Prostate gland (tissue), 2 donors: ENCODE measurements at regions not wholly inside any gene's neighbourhood (a gene's known extent, or its start where the extent isn't known, plus 50 kb on each side); places are given as distances from the start of the nearest gene placed in this dataset.

Source experiments
- DNase-seq: peaks from one replicate; pipeline ENCODE4 v3.0.0-alpha.2; 2019; ENCODE audit warnings: low spot score
- H3K27ac ChIP-seq, 2 donors: fragments of 200-600 bp; sonication (generic); 2 replicates each; pipeline ENCODE4 v1.5.1; 2017 to 2019
- H3K27me3 ChIP-seq: fragments of 200-600 bp; sonication (generic); replicated peaks from 2 replicates; pipeline ENCODE4 v1.5.1; 2019; ENCODE audit not compliant: insufficient read depth
- H3K36me3 ChIP-seq, 2 donors: fragments of 200-600 bp; sonication (generic); 1 replicate in 1 of 2; 2 replicates in 1 of 2; pipeline versions ENCODE4 v1.5.1 to v1.8.1; 2017 to 2019
- H3K4me1 ChIP-seq: fragments of 200-600 bp; sonication (generic); replicated peaks from 2 replicates; pipeline ENCODE4 v1.5.1; 2019
- H3K4me3 ChIP-seq, 2 donors: fragments of 200-600 bp; sonication (generic); 2 replicates each; pipeline ENCODE4 v1.5.1; 2017 to 2019
- H3K9me3 ChIP-seq: fragments of 200-600 bp; sonication (generic); 2 replicates; pipeline ENCODE4 v1.5.1; 2017
- POLR2A ChIP-seq: fragments of 450-650 bp; IDR thresholded peaks from one replicate; pipeline ENCODE4 v1.6.1; 2016; ENCODE audit warnings: antibody characterized with exemption, mild to moderate bottlenecking
- POLR2AphosphoS5 ChIP-seq: sonication (generic); formaldehyde crosslinking; IDR thresholded peaks from one replicate; pipeline ENCODE4 v1.6.1; 2017; ENCODE audit warnings: antibody characterized with exemption
- whole genome bisulfite sequencing: methylation state at CpG from one replicate; pipeline ENCODE4 v1.1.5; 2018; 5-methylcytosine and 5-hydroxymethylcytosine counted together
- intact Hi-C: fragments of 100-400 bp; cut with DNase I; formaldehyde crosslinking; loops from one replicate; pipeline ENCODE4 v1.14.2; 2022
- TF ChIP-seq, protein P1 (sequence below), 4 experiments: fragments of 200-600 bp in 2 of 4; fragments of 450-650 bp in 2 of 4; sonication (generic) in 2 of 4; IDR thresholded peaks; 1 replicate in 3 of 4; 2 replicates in 1 of 4; pipeline ENCODE4 v1.5.1; 2016 to 2019; ENCODE audit warnings: antibody characterized with exemption in 4 of 4, mild to moderate bottlenecking in 2 of 4, moderate library complexity in 2 of 4

DNA sequence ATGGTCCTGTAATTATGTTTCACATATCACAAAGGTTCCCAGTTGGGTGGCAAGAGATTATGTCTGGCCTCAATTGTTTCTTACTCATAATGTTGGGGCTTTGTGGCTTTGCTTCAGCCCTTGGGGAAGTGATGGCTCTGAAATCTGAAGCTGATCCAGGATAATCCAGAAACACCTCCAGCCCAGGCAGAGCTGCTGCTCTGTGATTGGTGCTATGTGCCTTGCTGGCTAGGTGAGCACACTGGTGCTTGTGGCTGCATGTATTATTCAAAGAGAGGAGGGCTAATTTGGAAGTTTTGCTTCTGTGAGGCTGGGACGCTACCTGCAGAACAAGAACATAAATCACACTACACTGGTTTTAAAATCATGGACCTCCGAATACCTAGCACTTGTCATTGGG, 346.6 kb upstream of the MGMT start:
- DNase-seq: no peak

DNA sequence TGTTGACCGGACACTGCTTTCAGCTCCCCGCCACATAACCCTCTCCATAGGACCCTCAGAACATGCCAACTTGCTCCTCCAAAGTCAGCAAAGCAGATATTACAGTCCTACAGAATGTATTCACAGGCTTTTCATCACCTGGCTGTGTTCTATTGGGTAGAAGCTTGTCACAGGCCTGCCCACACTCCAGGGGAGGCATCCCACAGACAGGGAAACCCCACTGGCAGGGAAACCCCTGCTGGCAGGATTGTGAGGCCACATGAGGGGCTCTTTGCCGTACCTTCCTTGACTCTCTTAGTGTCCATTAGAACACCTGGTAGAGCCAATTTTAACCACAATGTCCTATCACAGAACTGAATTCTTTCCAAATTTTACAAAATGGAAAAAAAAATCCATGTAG, 344.2 kb upstream of the MGMT start:
- Histone ChIP-seq H3K36me3 (no peaks in the 10 kb centered on the region), H3K4me1 (no peaks in the 10 kb centered on the region), H3K27ac (no peak overlapping the region), H3K27me3 (no peaks in the 10 kb centered on the region), H3K4me3 (no peak overlapping the region), H3K9me3 (no peaks in the 10 kb centered on the region)
- no peak for DNase-seq
- 99% methylated on average over 3 of the region's 3 CpGs for WGBS
- intact Hi-C loops: no loop called here
- TF ChIP-seq POLR2AphosphoS5: no peak
- TF ChIP-seq, protein P1, sequence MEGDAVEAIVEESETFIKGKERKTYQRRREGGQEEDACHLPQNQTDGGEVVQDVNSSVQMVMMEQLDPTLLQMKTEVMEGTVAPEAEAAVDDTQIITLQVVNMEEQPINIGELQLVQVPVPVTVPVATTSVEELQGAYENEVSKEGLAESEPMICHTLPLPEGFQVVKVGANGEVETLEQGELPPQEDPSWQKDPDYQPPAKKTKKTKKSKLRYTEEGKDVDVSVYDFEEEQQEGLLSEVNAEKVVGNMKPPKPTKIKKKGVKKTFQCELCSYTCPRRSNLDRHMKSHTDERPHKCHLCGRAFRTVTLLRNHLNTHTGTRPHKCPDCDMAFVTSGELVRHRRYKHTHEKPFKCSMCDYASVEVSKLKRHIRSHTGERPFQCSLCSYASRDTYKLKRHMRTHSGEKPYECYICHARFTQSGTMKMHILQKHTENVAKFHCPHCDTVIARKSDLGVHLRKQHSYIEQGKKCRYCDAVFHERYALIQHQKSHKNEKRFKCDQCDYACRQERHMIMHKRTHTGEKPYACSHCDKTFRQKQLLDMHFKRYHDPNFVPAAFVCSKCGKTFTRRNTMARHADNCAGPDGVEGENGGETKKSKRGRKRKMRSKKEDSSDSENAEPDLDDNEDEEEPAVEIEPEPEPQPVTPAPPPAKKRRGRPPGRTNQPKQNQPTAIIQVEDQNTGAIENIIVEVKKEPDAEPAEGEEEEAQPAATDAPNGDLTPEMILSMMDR (IDR thresholded peaks at IDR 0.05): no peak

More for the DNA sequence above, 346.6 kb upstream of the MGMT start:
- H3K27ac ChIP-seq: no peak overlapping the region
- H3K4me1 ChIP-seq: no peaks in the 10 kb centered on the region
- H3K27me3 ChIP-seq: no peaks in the 10 kb centered on the region
- intact Hi-C loops: no loop called here
- H3K9me3 ChIP-seq: no peaks in the 10 kb centered on the region
- H3K4me3 ChIP-seq: no peak overlapping the region
- WGBS: 30% methylated on average over 2 of the region's 2 CpGs
- TF ChIP-seq POLR2A (no peak), POLR2AphosphoS5 (no peak)
- TF ChIP-seq, protein P1 (IDR thresholded peaks at IDR 0.05): no peak
- no peaks in the 10 kb centered on the region for H3K36me3 ChIP-seq

DNA sequence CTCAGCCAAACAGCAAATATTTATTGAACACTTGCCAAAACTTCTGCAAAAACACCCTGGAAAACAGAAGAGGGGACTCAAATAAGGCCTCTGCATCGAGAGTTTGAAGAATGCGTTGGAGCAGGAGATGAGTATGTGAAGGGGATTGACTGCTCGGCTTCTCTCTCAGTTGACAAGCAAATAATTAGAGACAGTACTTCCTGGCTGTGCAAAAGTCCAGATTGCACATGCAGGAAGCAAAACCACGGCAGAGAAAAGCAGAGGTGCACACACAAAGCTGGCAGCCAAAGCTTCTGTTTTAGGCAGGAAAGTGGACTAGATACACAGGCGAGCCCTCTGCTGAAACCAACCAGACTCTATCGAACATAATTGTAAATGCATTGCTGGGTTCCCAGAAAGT, 343.6 kb upstream of the MGMT start:
- no peaks in the 10 kb centered on the region for H3K36me3 ChIP-seq
- H3K27me3 ChIP-seq: no peaks in the 10 kb centered on the region
- no peak overlapping the region for H3K4me3 ChIP-seq
- TF ChIP-seq POLR2A: no peak
- no peak for TF ChIP-seq POLR2AphosphoS5
- TF ChIP-seq, protein P1 (IDR thresholded peaks at IDR 0.05): no peak
- intact Hi-C loops: no loop called here
- H3K4me1 ChIP-seq: no peaks in the 10 kb centered on the region
- no peak for DNase-seq
- no peak overlapping the region for H3K27ac ChIP-seq
- no peaks in the 10 kb centered on the region for H3K9me3 ChIP-seq
- 75% methylated on average over 6 of the region's 6 CpGs for WGBS

DNA sequence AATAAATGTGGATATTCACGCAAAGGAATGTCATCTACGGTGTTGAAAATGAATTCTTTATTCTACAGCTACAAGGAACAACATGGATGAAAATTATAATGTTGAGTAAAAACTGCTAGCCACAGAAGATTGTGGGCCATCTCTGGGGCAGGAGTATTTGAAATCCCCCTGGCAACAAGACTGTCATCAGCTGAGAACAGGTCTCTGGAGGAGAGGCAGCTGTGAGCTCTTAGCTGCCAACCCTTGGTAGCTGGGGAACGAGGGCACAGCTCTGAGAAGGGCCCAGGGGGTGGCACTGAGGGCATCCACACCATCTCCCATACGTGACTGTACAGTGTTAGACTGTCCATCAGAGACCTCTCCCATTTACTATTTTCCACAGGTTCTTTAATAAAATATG, 340.1 kb upstream of the MGMT start:
- Histone ChIP-seq H3K27ac (no peak overlapping the region), H3K36me3 (no peaks in the 10 kb centered on the region), H3K4me1 (no peaks in the 10 kb centered on the region), H3K9me3 (no peaks in the 10 kb centered on the region), H3K4me3 (no peak overlapping the region), H3K27me3 (no peaks in the 10 kb centered on the region)
- TF ChIP-seq, protein P1 (IDR thresholded peaks at IDR 0.05): no peak
- TF ChIP-seq POLR2AphosphoS5 (no peak), POLR2A (no peak)
- DNase-seq: no peak
- WGBS: 80% methylated on average over 4 of the region's 4 CpGs
- intact Hi-C loops: no loop called here

DNA sequence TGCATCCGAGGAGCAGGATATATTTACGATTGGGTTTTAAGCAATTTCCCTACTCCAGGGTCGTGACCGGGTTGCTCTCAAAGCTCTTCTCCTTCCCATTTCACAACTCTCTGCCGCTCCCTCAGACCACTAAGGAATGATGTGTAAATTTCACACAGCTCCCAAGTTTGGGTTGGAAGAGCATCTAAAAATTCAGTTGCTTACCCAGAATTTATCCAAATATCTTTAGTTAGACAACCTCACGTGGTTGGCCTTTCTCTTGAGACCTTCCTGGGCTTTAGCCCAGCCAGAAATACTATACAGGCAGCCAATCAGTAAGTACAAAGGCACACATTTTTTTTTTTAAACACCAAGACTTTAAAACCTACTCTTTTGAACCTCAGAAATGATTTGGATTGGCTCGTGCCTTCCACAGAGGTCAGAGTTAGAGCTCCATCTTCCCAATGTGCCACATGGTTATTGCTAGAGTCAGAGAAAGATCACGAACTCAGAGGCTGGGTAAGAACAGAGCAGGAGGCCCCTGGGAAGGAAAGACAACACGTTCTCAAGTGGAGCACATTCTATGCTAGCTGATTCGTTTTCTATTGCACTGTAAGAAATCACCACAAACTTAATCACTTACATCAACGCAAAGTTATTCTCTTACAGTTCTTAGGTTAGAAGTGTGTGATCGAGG, 335.4 kb upstream of the MGMT start:
- no peak for DNase-seq
- WGBS: 84% methylated on average over 12 of the region's 12 CpGs

More for the DNA sequence above, 335.4 kb upstream of the MGMT start:
- Histone ChIP-seq H3K27ac (no peak overlapping the region), H3K27me3 (no peaks in the 10 kb centered on the region), H3K4me3 (no peak overlapping the region), H3K36me3 (no peaks in the 10 kb centered on the region), H3K9me3 (no peaks in the 10 kb centered on the region), H3K4me1 (no peaks in the 10 kb centered on the region)
- intact Hi-C loops: no loop called here
- TF ChIP-seq POLR2A: no peak
- TF ChIP-seq POLR2AphosphoS5: no peak
- TF ChIP-seq, protein P1 (IDR thresholded peaks at IDR 0.05): no peak
